H9 (cell line): ENCODE measurements at regions not wholly inside any gene's neighbourhood (a gene's known extent, or its start where the extent isn't known, plus 50 kb on each side); places are given as distances from the start of the nearest gene placed in this dataset.

ENCODE experiments used
- DNase-seq: peaks from one replicate; pipeline ENCODE4 v3.0.0-alpha.2; 2017
- H2AFZ ChIP-seq: one replicate; pipeline ENCODE4 v1.6.1; 2013; ENCODE audit warnings: mild to moderate bottlenecking, low read length, control low read depth, moderate library complexity
- H2AK5ac ChIP-seq: 2 replicates; pipeline ENCODE4 v1.6.1; 2013; ENCODE audit warnings: low read length, control low read depth, mixed read lengths; ENCODE audit not compliant: insufficient read length
- H2BK120ac ChIP-seq: one replicate; pipeline ENCODE4 v1.6.1; 2013; ENCODE audit warnings: low read depth, mild to moderate bottlenecking, low read length, control low read depth, inconsistent platforms; ENCODE audit not compliant: poor library complexity, severe bottlenecking
- H2BK12ac ChIP-seq: 2 replicates; pipeline ENCODE4 v1.6.1; 2013; ENCODE audit warnings: low read length, control low read depth, mixed read lengths, low read depth; ENCODE audit not compliant: insufficient read length
- H2BK15ac ChIP-seq: 2 replicates; pipeline ENCODE4 v1.6.1; 2013; ENCODE audit warnings: low read depth, low read length, control low read depth
- H2BK20ac ChIP-seq: one replicate; pipeline ENCODE4 v1.6.1; 2013; ENCODE audit warnings: low read depth, mild to moderate bottlenecking, low read length, control low read depth, inconsistent platforms; ENCODE audit not compliant: poor library complexity, severe bottlenecking
- H2BK5ac ChIP-seq: 2 replicates; pipeline ENCODE4 v1.6.1; 2013; ENCODE audit warnings: low read length, control low read depth, mixed read lengths; ENCODE audit not compliant: insufficient read length
- H3K14ac ChIP-seq: 2 replicates; pipeline ENCODE4 v1.6.1; 2013; ENCODE audit warnings: low read length, control low read depth; ENCODE audit not compliant: insufficient read depth
- H3K18ac ChIP-seq: 2 replicates; pipeline ENCODE4 v1.6.1; 2013; ENCODE audit warnings: low read depth, mild to moderate bottlenecking, mixed read lengths, low read length, control low read depth; ENCODE audit not compliant: insufficient read length
- H3K23ac ChIP-seq: 2 replicates; pipeline ENCODE4 v1.6.1; 2013; ENCODE audit warnings: low read length, control low read depth, mixed read lengths, low read depth; ENCODE audit not compliant: insufficient read length
- H3K23me2 ChIP-seq: 2 replicates; pipeline ENCODE4 v1.6.1; 2013; ENCODE audit warnings: low read depth, mild to moderate bottlenecking, mixed read lengths, low read length, control low read depth; ENCODE audit not compliant: insufficient read length, poor library complexity, severe bottlenecking
- H3K27ac ChIP-seq: 2 replicates; pipeline ENCODE4 v1.5.1; 2013; ENCODE audit warnings: low read length, control low read depth, mixed read lengths, low read depth; ENCODE audit not compliant: insufficient read length
- H3K27me3 ChIP-seq: 2 replicates; pipeline ENCODE4 v1.6.1; 2013; ENCODE audit warnings: low read length, control low read depth, inconsistent platforms; ENCODE audit not compliant: insufficient read depth
- H3K4ac ChIP-seq: 2 replicates; pipeline ENCODE4 v1.6.1; 2013; ENCODE audit warnings: low read depth, mild to moderate bottlenecking, control low read depth, inconsistent platforms, low read length, moderate library complexity
- H3K4me1 ChIP-seq: 2 replicates; pipeline ENCODE4 v1.6.1; 2013; ENCODE audit warnings: low read length, control low read depth, inconsistent platforms; ENCODE audit not compliant: insufficient read depth
- H3K4me2 ChIP-seq: 2 replicates; pipeline ENCODE4 v1.6.1; 2013; ENCODE audit warnings: low read length, control low read depth, mixed read lengths; ENCODE audit not compliant: insufficient read length, insufficient read depth
- H3K56ac ChIP-seq: 2 replicates; pipeline ENCODE4 v1.6.1; 2013; ENCODE audit warnings: low read depth, mild to moderate bottlenecking, mixed read lengths, low read length, control low read depth; ENCODE audit not compliant: insufficient read length
- H3K79me1 ChIP-seq: 2 replicates; pipeline ENCODE4 v1.6.1; 2013; ENCODE audit warnings: low read depth, mild to moderate bottlenecking, moderate library complexity, low read length, control low read depth, inconsistent platforms; ENCODE audit not compliant: insufficient read depth, poor library complexity, severe bottlenecking
- H3K79me2 ChIP-seq: 2 replicates; pipeline ENCODE4 v1.6.1; 2013; ENCODE audit warnings: low read length, control low read depth, inconsistent platforms; ENCODE audit not compliant: insufficient read depth
- H3K9ac ChIP-seq: 2 replicates; pipeline ENCODE4 v1.6.1; 2013; ENCODE audit warnings: low read length, control low read depth, mixed read lengths; ENCODE audit not compliant: insufficient read length; ENCODE audit errors: extremely low read depth
- H3K9me3 ChIP-seq: one replicate; pipeline ENCODE4 v1.6.1; 2013; ENCODE audit warnings: low read depth, low read length, inconsistent platforms; ENCODE audit not compliant: control insufficient read depth
- H3T11ph ChIP-seq: one replicate; pipeline ENCODE4 v1.6.1; 2013; ENCODE audit warnings: mild to moderate bottlenecking, low read length, control low read depth, inconsistent platforms
- H4K20me1 ChIP-seq: one replicate; pipeline ENCODE4 v1.6.1; 2013; ENCODE audit not compliant: control insufficient read depth, insufficient read length, insufficient read depth
- H4K5ac ChIP-seq: 2 replicates; pipeline ENCODE4 v1.6.1; 2013; ENCODE audit warnings: low read depth, mild to moderate bottlenecking, mixed read lengths, low read length, control low read depth; ENCODE audit not compliant: insufficient read length
- H4K8ac ChIP-seq: replicated peaks from 2 replicates; pipeline ENCODE4 v1.6.1; 2013; ENCODE audit warnings: low read length, control low read depth, mixed read lengths, low read depth; ENCODE audit not compliant: insufficient read length
- H4K91ac ChIP-seq: 2 replicates; pipeline ENCODE4 v1.6.1; 2013; ENCODE audit warnings: low read depth, mild to moderate bottlenecking, moderate library complexity, mixed read lengths, low read length, control low read depth; ENCODE audit not compliant: insufficient read length
- H3K27ac Mint-ChIP-seq, 3 experiments: 2 replicates in 2 of 3; 3 replicates in 1 of 3; pipeline ENCODE4 v1.8.0; 2020 to 2021; ENCODE audit warnings: mixed read lengths in 3 of 3, mild to moderate bottlenecking in 1 of 3, moderate library complexity in 1 of 3
- H3K27me3 Mint-ChIP-seq: 2 replicates; pipeline ENCODE4 v1.8.0; 2021; ENCODE audit warnings: low read depth, mild to moderate bottlenecking, moderate library complexity, mixed read lengths
- H3K36me3 Mint-ChIP-seq, 3 experiments: 2 replicates in 2 of 3; 3 replicates in 1 of 3; pipeline ENCODE4 v1.8.0; 2020 to 2021; ENCODE audit warnings: low read depth in 3 of 3, mixed read lengths in 3 of 3; ENCODE audit not compliant: insufficient read depth in 1 of 3
- H3K4me1 Mint-ChIP-seq, 2 experiments: 2 replicates each; pipeline ENCODE4 v1.8.0; 2020; ENCODE audit warnings: mixed read lengths in 2 of 2
- H3K4me3 Mint-ChIP-seq, 2 experiments: 2 replicates in 1 of 2; 3 replicates in 1 of 2; pipeline ENCODE4 v1.8.0; 2020 to 2021; ENCODE audit warnings: mild to moderate bottlenecking in 2 of 2, mixed read lengths in 2 of 2, moderate library complexity in 1 of 2
- H3K9me3 Mint-ChIP-seq, 2 experiments: 2 replicates in 1 of 2; 3 replicates in 1 of 2; pipeline ENCODE4 v1.8.0; 2020; ENCODE audit warnings: mild to moderate bottlenecking in 2 of 2, mixed read lengths in 2 of 2, moderate library complexity in 1 of 2
- TF ChIP-seq, protein P1 (sequence below): fragments of 200-600 bp; sonication (generic); conservative IDR thresholded peaks from 3 replicates; pipeline ENCODE4 v1.8.0; 2021; ENCODE audit warnings: antibody characterized with exemption, mild to moderate bottlenecking

DNA sequence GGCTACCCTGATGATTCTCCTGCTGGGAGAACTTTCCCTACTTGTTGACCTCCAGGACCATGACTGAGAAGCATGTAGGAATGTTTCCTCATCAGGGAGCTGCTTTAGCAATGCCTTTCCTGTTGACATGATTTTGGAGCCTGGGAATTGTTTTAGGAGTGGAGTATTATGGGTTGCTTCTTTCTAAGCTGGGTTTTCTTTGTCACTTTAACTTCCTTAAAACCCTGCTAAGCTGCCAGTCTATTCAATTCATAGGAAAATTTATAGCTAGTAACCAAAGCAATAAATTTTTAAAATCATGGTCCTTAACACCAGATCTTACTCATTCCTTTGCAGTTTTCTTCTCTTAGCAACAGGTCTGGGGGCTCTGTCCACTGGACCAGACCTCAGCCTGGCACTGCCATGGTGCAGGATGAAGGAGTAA is 125.6 kb upstream of the TACR1 start:
- no peaks in the 10 kb centered on the region for H3K9me3 ChIP-seq
- H3K4ac ChIP-seq, result no peak overlapping the region
- H3K14ac ChIP-seq, result no peak overlapping the region
- Mint-ChIP-seq H3K9me3 (peaks cover 0 to 3% of the 10 kb centered on the region in 2 experiments; a peak in 2 of 5 replicates), H3K27ac (no peak overlapping the region), H3K27me3 (peaks cover 2% of the 10 kb centered on the region; the same call in 1 of the 2 replicates), H3K4me3 (no peak overlapping the region), H3K4me1 (peaks cover 25 to 26% of the 10 kb centered on the region in 2 experiments), H3K36me3 (no peaks in the 10 kb centered on the region; a peak in 1 of 7 replicates)
- H3K23ac ChIP-seq, result no peak overlapping the region
- H2BK15ac ChIP-seq, result no peak overlapping the region
- H3K23me2 ChIP-seq, result no peaks in the 10 kb centered on the region
- no peak overlapping the region for H2BK5ac ChIP-seq
- no peak overlapping the region for H3T11ph ChIP-seq
- H3K9ac ChIP-seq, result no peak overlapping the region
- TF ChIP-seq, protein P1, sequence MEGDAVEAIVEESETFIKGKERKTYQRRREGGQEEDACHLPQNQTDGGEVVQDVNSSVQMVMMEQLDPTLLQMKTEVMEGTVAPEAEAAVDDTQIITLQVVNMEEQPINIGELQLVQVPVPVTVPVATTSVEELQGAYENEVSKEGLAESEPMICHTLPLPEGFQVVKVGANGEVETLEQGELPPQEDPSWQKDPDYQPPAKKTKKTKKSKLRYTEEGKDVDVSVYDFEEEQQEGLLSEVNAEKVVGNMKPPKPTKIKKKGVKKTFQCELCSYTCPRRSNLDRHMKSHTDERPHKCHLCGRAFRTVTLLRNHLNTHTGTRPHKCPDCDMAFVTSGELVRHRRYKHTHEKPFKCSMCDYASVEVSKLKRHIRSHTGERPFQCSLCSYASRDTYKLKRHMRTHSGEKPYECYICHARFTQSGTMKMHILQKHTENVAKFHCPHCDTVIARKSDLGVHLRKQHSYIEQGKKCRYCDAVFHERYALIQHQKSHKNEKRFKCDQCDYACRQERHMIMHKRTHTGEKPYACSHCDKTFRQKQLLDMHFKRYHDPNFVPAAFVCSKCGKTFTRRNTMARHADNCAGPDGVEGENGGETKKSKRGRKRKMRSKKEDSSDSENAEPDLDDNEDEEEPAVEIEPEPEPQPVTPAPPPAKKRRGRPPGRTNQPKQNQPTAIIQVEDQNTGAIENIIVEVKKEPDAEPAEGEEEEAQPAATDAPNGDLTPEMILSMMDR, result no peak
- H3K56ac ChIP-seq, result no peak overlapping the region
- H3K4me2 ChIP-seq, result no peak overlapping the region
- no peaks in the 10 kb centered on the region for H3K79me1 ChIP-seq
- H3K79me2 ChIP-seq, result no peaks in the 10 kb centered on the region
- no peak overlapping the region for H3K18ac ChIP-seq
- H4K8ac ChIP-seq, result no peak overlapping the region
- no peak overlapping the region for H2BK12ac ChIP-seq
- H4K91ac ChIP-seq, result no peak overlapping the region
- DNase-seq, result no peak
- no peak overlapping the region for H2AK5ac ChIP-seq
- H3K27ac ChIP-seq, result no peak overlapping the region
- no peaks in the 10 kb centered on the region for H4K20me1 ChIP-seq
- no peak overlapping the region for H2BK20ac ChIP-seq
- H4K5ac ChIP-seq, result no peak overlapping the region
- no peak overlapping the region for H2BK120ac ChIP-seq
- H3K4me1 ChIP-seq, result no peaks in the 10 kb centered on the region; the same call in 1 of the 2 replicates
- no peaks in the 10 kb centered on the region for H3K27me3 ChIP-seq
- no peak overlapping the region for H2AFZ ChIP-seq
